SIG-M5 (cell line): ENCODE measurements at regions not wholly inside any gene's neighbourhood (a gene's known extent, or its start where the extent isn't known, plus 50 kb on each side); places are given as distances from the start of the nearest gene placed in this dataset.
"Not testable (repeated sequence)": the region's sequence is repeated elsewhere in the genome, so short reads cannot be mapped to it uniquely, and the experiment has no call there.

Source experiments
- DNase-seq: peaks from one replicate; lab custom pipeline; 2025; lab: John Stamatoyannopoulos, UW

- not testable (repeated sequence) for DNase-seq
These were observed 471.3 kb upstream of the SALL3 start for GRCh38 chr18:78508228-78508824.

- no peak for DNase-seq
These were observed 469.5 kb upstream of the SALL3 start for GRCh38 chr18:78510091-78510490.

- DNase-seq, result no peak
These were observed 469.0 kb upstream of the SALL3 start for GRCh38 chr18:78510636-78511035.

GRCh38 chr18:78511666-78512601 is 467.7 kb upstream of the SALL3 start:
- no peak for DNase-seq

GRCh38 chr18:78514910-78515670 is 464.5 kb upstream of the SALL3 start:
- DNase-seq, result no peak

- no peak for DNase-seq
These were observed 462.3 kb upstream of the SALL3 start for GRCh38 chr18:78517328-78517727.

- DNase-seq, result no peak
These were observed 461.6 kb upstream of the SALL3 start for GRCh38 chr18:78517973-78518372.

- DNase-seq, result no peak
These were observed 460.8 kb upstream of the SALL3 start for GRCh38 chr18:78518805-78519204.

GRCh38 chr18:78519394-78520062 is 460.1 kb upstream of the SALL3 start:
- no peak for DNase-seq

- no peak for DNase-seq
These were observed 458.5 kb upstream of the SALL3 start for GRCh38 chr18:78521136-78521535.

GRCh38 chr18:78521744-78522143 is 457.9 kb upstream of the SALL3 start:
- no peak for DNase-seq

- no peak for DNase-seq
These were observed 457.1 kb upstream of the SALL3 start for GRCh38 chr18:78522507-78522906.

GRCh38 chr18:78523850-78524249 is 455.8 kb upstream of the SALL3 start:
- DNase-seq, result no peak

GRCh38 chr18:78525366-78526111 is 454.1 kb upstream of the SALL3 start:
- no peak for DNase-seq

- DNase-seq, result no peak
These were observed 453.3 kb upstream of the SALL3 start for GRCh38 chr18:78526275-78526674.

GRCh38 chr18:78526923-78527711 is 452.5 kb upstream of the SALL3 start:
- no peak for DNase-seq

GRCh38 chr18:78527984-78528383 is 451.6 kb upstream of the SALL3 start:
- no peak for DNase-seq

- no peak for DNase-seq
These were observed 451.0 kb upstream of the SALL3 start for GRCh38 chr18:78528411-78529258.

GRCh38 chr18:78531637-78532036 is 448.0 kb upstream of the SALL3 start:
- DNase-seq, result no peak
